Gastrocnemius medialis (tissue), 4 donors: ENCODE measurements at regions not wholly inside any gene's neighbourhood (a gene's known extent, or its start where the extent isn't known, plus 50 kb on each side); places are given as distances from the start of the nearest gene placed in this dataset.

ENCODE experiments used
- ATAC-seq, 2 donors: fragments of 150-250 bp; one replicate each; pipeline ENCODE4 v1.9.1; 2016
- DNase-seq, 2 donors: peaks; one replicate each; pipeline ENCODE4 v3.0.0-alpha.2; 2019
- H3K27ac ChIP-seq, 4 donors: fragments of 200-600 bp; sonication (generic); 1 replicate in 1 of 4; 2 replicates in 3 of 4; pipeline ENCODE4 v1.5.1; 2016 to 2018; ENCODE audit warnings: mild to moderate bottlenecking in 2 of 4, moderate library complexity in 1 of 4
- H3K27me3 ChIP-seq, 3 donors: fragments of 200-600 bp; sonication (generic) in 2 of 3; 1 replicate in 1 of 3; 2 replicates in 2 of 3; pipeline versions ENCODE4 v1.5.1 to v1.6.0; 2016 to 2019; ENCODE audit warnings: mild to moderate bottlenecking in 1 of 3, moderate library complexity in 1 of 3
- H3K36me3 ChIP-seq, 2 donors: fragments of 200-600 bp; sonication (generic) in 1 of 2; one replicate each; pipeline ENCODE4 v1.5.1; 2017 to 2018
- H3K4me1 ChIP-seq, 2 donors: fragments of 200-600 bp; sonication (generic) in 1 of 2; one replicate each; pipeline ENCODE4 v1.5.1; 2016 to 2017; ENCODE audit warnings: mild to moderate bottlenecking in 2 of 2
- H3K4me3 ChIP-seq, 4 donors: fragments of 200-600 bp; sonication (generic) in 3 of 4; 1 replicate in 1 of 4; 2 replicates in 3 of 4; pipeline ENCODE4 v1.5.1; 2016 to 2019; ENCODE audit warnings: mild to moderate bottlenecking in 2 of 4
- H3K9me3 ChIP-seq, 3 donors: fragments of 200-600 bp; sonication (generic) in 2 of 3; 1 replicate in 1 of 3; 2 replicates in 2 of 3; pipeline ENCODE4 v1.5.1; 2016 to 2019
- POLR2A ChIP-seq, 2 donors: fragments of 450-650 bp; IDR thresholded peaks; one replicate each; pipeline ENCODE4 v1.6.1; 2017; ENCODE audit warnings: antibody characterized with exemption in 2 of 2, mild to moderate bottlenecking in 2 of 2, moderate library complexity in 2 of 2
- in situ Hi-C, 4 donors: fragments of 200-750 bp; cut with MboI; loops; one replicate each; pipeline versions ENCODE4 v1.15.0 to v1.8.0; 2017; ENCODE audit warnings: low sequenced_read_pairs in 4 of 4
- intact Hi-C: fragments of 100-400 bp; cut with DNase I; formaldehyde crosslinking; loops from one replicate; pipeline ENCODE4 v1.15.1; 2023; ENCODE audit warnings: low total_unique reads
- TF ChIP-seq, protein P1 (sequence below), 5 experiments: fragments of 450-650 bp in 3 of 5; fragments of 200-600 bp in 2 of 5; sonication (generic) in 2 of 5; IDR thresholded peaks in 4 of 5; conservative IDR thresholded peaks in 1 of 5; 1 replicate in 4 of 5; 2 replicates in 1 of 5; pipeline ENCODE4 v1.5.1; 2016 to 2019; ENCODE audit warnings: antibody characterized with exemption in 5 of 5, mild to moderate bottlenecking in 3 of 5, moderate library complexity in 3 of 5

DNA sequence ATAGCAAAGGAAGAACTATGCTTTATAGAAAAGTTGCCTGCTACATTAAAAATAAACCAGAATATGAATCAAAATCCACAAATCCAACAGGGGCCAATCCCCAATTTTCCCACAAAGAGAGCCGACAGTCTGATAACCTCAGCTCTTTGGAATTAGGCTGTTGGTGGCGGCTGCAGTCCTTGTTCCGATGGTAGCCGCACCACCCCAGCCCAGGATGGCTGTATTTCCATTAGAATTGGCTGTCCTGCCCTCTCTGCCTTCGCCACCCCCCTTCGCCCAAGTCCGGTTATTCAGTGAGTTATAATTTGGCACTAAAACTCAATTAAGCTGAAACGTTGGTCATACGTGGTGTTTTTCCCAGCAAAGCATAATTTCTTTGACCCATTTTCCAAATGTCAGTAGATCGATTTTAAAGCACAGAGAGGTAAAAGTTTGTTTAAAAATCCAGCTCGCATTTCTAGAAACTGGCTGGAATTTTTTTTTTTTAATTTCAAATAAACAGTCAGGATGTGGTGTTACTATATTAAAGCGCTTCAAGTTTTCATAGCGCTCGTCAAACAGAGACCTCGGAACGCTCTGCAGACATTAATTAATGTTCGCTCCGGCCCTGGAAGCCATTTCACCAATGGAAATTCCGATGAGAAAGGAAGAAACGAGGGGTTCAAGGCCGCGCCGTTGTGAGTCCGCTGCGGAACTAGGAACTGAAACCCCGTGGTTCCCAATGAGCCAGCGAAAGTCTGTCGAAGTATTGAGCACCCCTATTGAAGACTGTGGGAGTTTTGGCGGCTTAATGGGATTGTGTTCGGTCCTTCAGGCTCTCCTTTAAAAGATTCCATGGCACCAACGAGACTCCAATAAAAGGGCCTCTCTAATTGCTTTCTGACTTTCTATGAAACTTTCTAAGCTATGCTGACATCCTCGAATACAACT, 104.8 kb upstream of the DIO3 start:
- Histone ChIP-seq H3K27ac (no peak overlapping the region), H3K4me1 (no peaks in the 10 kb centered on the region), H3K4me3 (no peak overlapping the region), H3K36me3 (no peaks in the 10 kb centered on the region), H3K9me3 (no peaks in the 10 kb centered on the region), H3K27me3 (peaks cover 19 to 35% (median 30%) of the 10 kb centered on the region in 3 donors)
- ATAC-seq (no peak), DNase-seq (no peak)
- TF ChIP-seq, protein P1, sequence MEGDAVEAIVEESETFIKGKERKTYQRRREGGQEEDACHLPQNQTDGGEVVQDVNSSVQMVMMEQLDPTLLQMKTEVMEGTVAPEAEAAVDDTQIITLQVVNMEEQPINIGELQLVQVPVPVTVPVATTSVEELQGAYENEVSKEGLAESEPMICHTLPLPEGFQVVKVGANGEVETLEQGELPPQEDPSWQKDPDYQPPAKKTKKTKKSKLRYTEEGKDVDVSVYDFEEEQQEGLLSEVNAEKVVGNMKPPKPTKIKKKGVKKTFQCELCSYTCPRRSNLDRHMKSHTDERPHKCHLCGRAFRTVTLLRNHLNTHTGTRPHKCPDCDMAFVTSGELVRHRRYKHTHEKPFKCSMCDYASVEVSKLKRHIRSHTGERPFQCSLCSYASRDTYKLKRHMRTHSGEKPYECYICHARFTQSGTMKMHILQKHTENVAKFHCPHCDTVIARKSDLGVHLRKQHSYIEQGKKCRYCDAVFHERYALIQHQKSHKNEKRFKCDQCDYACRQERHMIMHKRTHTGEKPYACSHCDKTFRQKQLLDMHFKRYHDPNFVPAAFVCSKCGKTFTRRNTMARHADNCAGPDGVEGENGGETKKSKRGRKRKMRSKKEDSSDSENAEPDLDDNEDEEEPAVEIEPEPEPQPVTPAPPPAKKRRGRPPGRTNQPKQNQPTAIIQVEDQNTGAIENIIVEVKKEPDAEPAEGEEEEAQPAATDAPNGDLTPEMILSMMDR (IDR thresholded peaks at IDR 0.05 in 4 of 5, conservative IDR thresholded peaks at IDR 0.05 in 1 of 5): no peak
- no peak for TF ChIP-seq POLR2A (IDR thresholded peaks at IDR 0.05)
- intact Hi-C loops (no loop called here), in situ Hi-C loops (no loop called here)

DNA sequence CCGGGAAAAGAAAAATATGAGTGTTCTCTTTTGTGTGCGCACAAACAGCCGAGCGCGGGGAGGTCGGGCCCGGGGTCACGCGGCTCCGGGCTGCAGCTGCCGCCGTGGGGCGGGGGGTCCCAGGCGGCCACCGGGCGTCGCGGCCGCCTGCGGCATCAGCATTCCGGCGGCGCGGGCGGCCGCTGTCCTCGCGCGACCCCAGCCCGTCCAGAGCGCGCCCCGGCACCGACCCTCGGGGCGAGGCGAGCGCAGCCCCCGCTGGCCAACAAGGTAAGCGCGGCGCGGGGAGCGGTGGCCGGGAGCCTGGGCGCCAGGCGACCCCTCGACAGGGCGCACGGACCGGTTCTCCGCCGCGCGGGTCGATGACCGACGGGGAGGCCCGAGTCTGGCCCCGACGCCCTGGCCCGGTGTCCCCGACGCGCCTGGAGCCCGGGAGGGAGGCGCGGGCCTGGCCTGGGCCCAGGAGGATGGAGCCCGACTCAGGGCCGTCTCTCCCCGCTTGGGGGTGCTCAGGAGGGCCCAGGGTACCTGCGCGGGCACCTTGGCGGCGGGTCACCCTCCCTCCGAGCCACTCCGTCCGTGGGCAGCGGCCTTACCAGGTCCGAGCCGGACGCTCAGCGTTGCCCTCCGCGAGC, 103.9 kb upstream of the DIO3 start:
- TF ChIP-seq, protein P1 (IDR thresholded peaks at IDR 0.05 in 4 of 5, conservative IDR thresholded peaks at IDR 0.05 in 1 of 5): no peak
- no peak for TF ChIP-seq POLR2A (IDR thresholded peaks at IDR 0.05)
- no peak overlapping the region for H3K27ac ChIP-seq
- in situ Hi-C loops: no loop called here
- H3K4me1 ChIP-seq: no peaks in the 10 kb centered on the region
- H3K27me3 ChIP-seq: peaks cover 19 to 35% (median 30%) of the 10 kb centered on the region in 3 donors
- no peak overlapping the region for H3K4me3 ChIP-seq
- no peak for ATAC-seq
- no peaks in the 10 kb centered on the region for H3K9me3 ChIP-seq
- no peaks in the 10 kb centered on the region for H3K36me3 ChIP-seq
- DNase-seq: no peak
- intact Hi-C loops: no loop called here

DNA sequence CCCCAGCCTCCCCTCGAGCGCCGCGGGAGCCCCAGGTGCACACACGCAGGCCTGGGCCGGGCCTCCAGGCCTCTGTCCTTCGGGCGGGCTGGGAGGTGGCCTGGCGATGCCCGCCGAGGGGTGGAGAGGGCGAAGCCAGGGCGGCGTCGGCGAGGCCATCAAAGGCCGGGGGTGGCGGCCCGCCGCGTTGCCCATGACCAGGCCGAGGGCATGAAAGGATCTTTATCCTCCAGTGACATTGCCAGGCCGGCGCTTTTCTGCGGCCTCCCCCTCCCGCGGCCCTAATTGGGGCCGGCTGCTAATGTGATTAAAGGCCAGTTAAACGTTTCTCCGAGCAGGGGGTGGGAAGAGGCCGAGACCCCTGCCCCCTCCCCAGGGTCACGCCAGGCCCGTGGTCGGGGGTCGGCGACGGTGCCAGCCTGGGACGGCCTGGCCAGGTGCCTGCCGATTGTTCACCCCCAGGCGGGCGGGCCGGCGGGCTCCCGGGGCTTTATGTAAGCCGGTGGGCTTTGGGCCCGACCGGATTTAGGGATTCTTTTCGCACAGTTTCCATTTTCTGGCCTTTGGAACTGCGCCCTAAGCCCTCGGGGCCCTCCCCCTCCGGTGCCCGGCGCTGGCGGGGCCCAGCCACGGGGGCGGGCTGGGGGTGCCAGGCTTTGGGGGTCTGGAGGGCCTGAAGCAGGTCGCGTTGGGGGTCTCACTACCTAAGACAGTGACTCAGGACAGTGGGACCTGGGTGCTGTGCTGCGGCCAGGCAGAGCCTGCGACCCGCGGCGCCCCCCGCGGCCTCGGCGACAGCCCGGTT, 103.2 kb upstream of the DIO3 start:
- DNase-seq (no peak), ATAC-seq (no peak)
- H3K27me3 ChIP-seq: peaks cover 19 to 35% (median 30%) of the 10 kb centered on the region in 3 donors
- intact Hi-C loops (no loop called here), in situ Hi-C loops (no loop called here)
- H3K36me3 ChIP-seq: no peaks in the 10 kb centered on the region
- H3K4me1 ChIP-seq: no peaks in the 10 kb centered on the region
- TF ChIP-seq, protein P1 (IDR thresholded peaks at IDR 0.05 in 4 of 5, conservative IDR thresholded peaks at IDR 0.05 in 1 of 5): no peak
- TF ChIP-seq POLR2A (IDR thresholded peaks at IDR 0.05): no peak
- H3K4me3 ChIP-seq: peak overlapping the region in 1 of 4 donors; percentile 9
- no peak overlapping the region for H3K27ac ChIP-seq
- no peaks in the 10 kb centered on the region for H3K9me3 ChIP-seq

- no peak overlapping the region for H3K27ac ChIP-seq
- peak overlapping the region in 2 of 4 donors; percentile 9 to 13 for H3K4me3 ChIP-seq
- no peak for TF ChIP-seq POLR2A (IDR thresholded peaks at IDR 0.05)
- ATAC-seq (no peak), DNase-seq (no peak)
- no peaks in the 10 kb centered on the region for H3K36me3 ChIP-seq
- in situ Hi-C loops (no loop called here), intact Hi-C loops (no loop called here)
- peaks cover 19 to 35% (median 30%) of the 10 kb centered on the region in 3 donors for H3K27me3 ChIP-seq
- H3K4me1 ChIP-seq: no peaks in the 10 kb centered on the region
- no peaks in the 10 kb centered on the region for H3K9me3 ChIP-seq
Measured at GRCh38 chr14:101458741-101459550, 102.3 kb upstream of the DIO3 start.
